HepG2 (cell line): ENCODE measurements at regions not wholly inside any gene's neighbourhood (a gene's known extent, or its start where the extent isn't known, plus 50 kb on each side); places are given as distances from the start of the nearest gene placed in this dataset.

Source experiments
- BRF2 ChIP-seq: sonication (generic); formaldehyde crosslinking; IDR thresholded peaks from 2 replicates; pipeline ENCODE4 v1.8.1; 2022; ENCODE audit warnings: mild to moderate bottlenecking, missing genetic modification reagents
- CTCF ChIP-seq: sonication (generic); formaldehyde crosslinking; IDR thresholded peaks from 2 replicates; pipeline ENCODE4 v1.5.0; 2020; ENCODE audit warnings: mild to moderate bottlenecking, missing genetic modification reagents, moderate library complexity
- DR1 ChIP-seq: sonication (generic); formaldehyde crosslinking; IDR thresholded peaks from 2 replicates; pipeline ENCODE4 v1.8.0; 2021; ENCODE audit warnings: mild to moderate bottlenecking, missing genetic modification reagents, inconsistent platforms
- EP300 ChIP-seq, 3 experiments: sonication (generic) in 1 of 3; formaldehyde crosslinking in 1 of 3; IDR thresholded peaks; 2 replicates each; pipeline versions ENCODE4 v1.5.1 to v1.6.1; 2011 to 2020; ENCODE audit warnings: low read depth in 2 of 3, low read length in 2 of 3, borderline replicate concordance in 1 of 3, improper control_type of control experiment in 1 of 3, mild to moderate bottlenecking in 1 of 3, missing genetic modification reagents in 1 of 3, moderate library complexity in 1 of 3
- RARG ChIP-seq: sonication (generic); formaldehyde crosslinking; IDR thresholded peaks from 2 replicates; pipeline ENCODE4 v1.4.0; 2020; ENCODE audit warnings: low read depth, mild to moderate bottlenecking, missing genetic modification reagents
- SAP130 ChIP-seq: IDR thresholded peaks from 2 replicates; pipeline ENCODE4 v1.6.1; 2016; ENCODE audit warnings: low read depth
- SOX13 ChIP-seq, 3 experiments: fragments of 450-650 bp in 1 of 3; sonication (generic) in 1 of 3; formaldehyde crosslinking in 1 of 3; IDR thresholded peaks in 2 of 3; conservative IDR thresholded peaks in 1 of 3; 2 replicates each; pipeline versions ENCODE4 v1.5.0 to v1.6.1; 2016 to 2020; ENCODE audit warnings: antibody characterized with exemption in 1 of 3, mild to moderate bottlenecking in 1 of 3, missing compliant biosample characterization in 1 of 3, missing genetic modification reagents in 1 of 3, moderate library complexity in 1 of 3
- USF2 ChIP-seq, 2 experiments: sonication (generic) in 1 of 2; formaldehyde crosslinking in 1 of 2; IDR thresholded peaks; 2 replicates each; pipeline versions ENCODE4 v1.5.1 to v1.6.1; 2011 to 2020; ENCODE audit warnings: borderline replicate concordance in 1 of 2, low read depth in 1 of 2, low read length in 1 of 2, mild to moderate bottlenecking in 1 of 2, missing genetic modification reagents in 1 of 2, moderate library complexity in 1 of 2
- ZFX ChIP-seq: sonication (generic); formaldehyde crosslinking; IDR thresholded peaks from 2 replicates; pipeline ENCODE4 v1.4.0; 2020; ENCODE audit warnings: mild to moderate bottlenecking, low read depth, missing genetic modification reagents, moderate library complexity

GRCh38 chr1:239732770-239733169, 346.4 kb downstream of the CHRM3 start:
- TF ChIP-seq DR1, result no peak
- no peak for TF ChIP-seq SOX13 (IDR thresholded peaks at IDR 0.05)
- TF ChIP-seq SOX13 (CRISPR knock-in tag; conservative IDR thresholded peaks at IDR 0.05 in 1 of 2, IDR thresholded peaks at IDR 0.05 in 1 of 2), result no peak
- no peak for TF ChIP-seq BRF2
- no peak for TF ChIP-seq USF2 (IDR thresholded peaks at IDR 0.05; ENCODE audit: low read depth, low read length)
- no peak for TF ChIP-seq USF2 (CRISPR knock-in tag; IDR thresholded peaks at IDR 0.05; ENCODE audit: borderline replicate concordance)
- no peak for TF ChIP-seq RARG (CRISPR knock-in tag)
- TF ChIP-seq EP300 (IDR thresholded peaks at IDR 0.05; ENCODE audit: low read depth in 2 of 2, low read length in 2 of 2), result no peak
- TF ChIP-seq EP300 (CRISPR knock-in tag; IDR thresholded peaks at IDR 0.05; ENCODE audit: borderline replicate concordance), result no peak
- TF ChIP-seq CTCF (CRISPR knock-in tag), result no peak
- TF ChIP-seq ZFX (CRISPR knock-in tag), result no peak
- no peak for TF ChIP-seq SAP130 (CRISPR knock-in tag)
